ENCODE measurements at regions not wholly inside any gene's neighbourhood (a gene's known extent, or its start where the extent isn't known, plus 50 kb on each side); places are given as distances from the start of the nearest gene placed in this dataset.

GRCh38 chr2:19231625-19232024, 126.8 kb downstream of the OSR1 start:
- no peak overlapping the region for H3K4me3 ChIP-seq
- TF ChIP-seq, protein P1, sequence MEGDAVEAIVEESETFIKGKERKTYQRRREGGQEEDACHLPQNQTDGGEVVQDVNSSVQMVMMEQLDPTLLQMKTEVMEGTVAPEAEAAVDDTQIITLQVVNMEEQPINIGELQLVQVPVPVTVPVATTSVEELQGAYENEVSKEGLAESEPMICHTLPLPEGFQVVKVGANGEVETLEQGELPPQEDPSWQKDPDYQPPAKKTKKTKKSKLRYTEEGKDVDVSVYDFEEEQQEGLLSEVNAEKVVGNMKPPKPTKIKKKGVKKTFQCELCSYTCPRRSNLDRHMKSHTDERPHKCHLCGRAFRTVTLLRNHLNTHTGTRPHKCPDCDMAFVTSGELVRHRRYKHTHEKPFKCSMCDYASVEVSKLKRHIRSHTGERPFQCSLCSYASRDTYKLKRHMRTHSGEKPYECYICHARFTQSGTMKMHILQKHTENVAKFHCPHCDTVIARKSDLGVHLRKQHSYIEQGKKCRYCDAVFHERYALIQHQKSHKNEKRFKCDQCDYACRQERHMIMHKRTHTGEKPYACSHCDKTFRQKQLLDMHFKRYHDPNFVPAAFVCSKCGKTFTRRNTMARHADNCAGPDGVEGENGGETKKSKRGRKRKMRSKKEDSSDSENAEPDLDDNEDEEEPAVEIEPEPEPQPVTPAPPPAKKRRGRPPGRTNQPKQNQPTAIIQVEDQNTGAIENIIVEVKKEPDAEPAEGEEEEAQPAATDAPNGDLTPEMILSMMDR (IDR thresholded peaks at IDR 0.05), result no peak

GRCh38 chr2:19230626-19231025, 127.8 kb downstream of the OSR1 start:
- no peak overlapping the region for H3K4me3 ChIP-seq
- H3K27me3 ChIP-seq, result no peaks in the 10 kb centered on the region
- TF ChIP-seq, protein P1 (IDR thresholded peaks at IDR 0.05), result no peak
- no peak for ATAC-seq
- no peak for DNase-seq
- H3K4me1 ChIP-seq, result no peaks in the 10 kb centered on the region
- intact Hi-C loops (cut with DNase I), result no loop called here
- H3K36me3 ChIP-seq, result no peaks in the 10 kb centered on the region
- H3K27ac ChIP-seq, result no peak overlapping the region
- 44 to 88% methylated on average over 2 of the region's 2 CpGs for WGBS, 2 donors
- no peaks in the 10 kb centered on the region for H3K9me3 ChIP-seq
- no peak for FAIRE-seq

More at GRCh38 chr2:19231625-19232024, 126.8 kb downstream of the OSR1 start:
- Histone ChIP-seq H3K9me3 (no peaks in the 10 kb centered on the region), H3K36me3 (no peaks in the 10 kb centered on the region), H3K27me3 (no peaks in the 10 kb centered on the region), H3K27ac (no peak overlapping the region), H3K4me1 (no peaks in the 10 kb centered on the region)
- FAIRE-seq (no peak), ATAC-seq (no peak), DNase-seq (no peak)
- 93 to 100% methylated on average over 2 of the region's 2 CpGs for WGBS, 2 donors
- intact Hi-C loops (cut with DNase I), result no loop called here

GRCh38 chr2:19228715-19229114, 129.7 kb downstream of the OSR1 start:
- H3K36me3 ChIP-seq, result no peaks in the 10 kb centered on the region
- no peaks in the 10 kb centered on the region for H3K9me3 ChIP-seq
- no peak overlapping the region for H3K4me3 ChIP-seq
- H3K4me1 ChIP-seq, result no peaks in the 10 kb centered on the region
- TF ChIP-seq, protein P1 (IDR thresholded peaks at IDR 0.05), result no peak
- no peak for ATAC-seq
- no peak for DNase-seq
- 93% methylated on average over 3 of the region's 3 CpGs for WGBS, 2 donors
- FAIRE-seq, result no peak
- intact Hi-C loops (cut with DNase I), result no loop called here
- H3K27me3 ChIP-seq, result no peaks in the 10 kb centered on the region
- no peak overlapping the region for H3K27ac ChIP-seq

DNA sequence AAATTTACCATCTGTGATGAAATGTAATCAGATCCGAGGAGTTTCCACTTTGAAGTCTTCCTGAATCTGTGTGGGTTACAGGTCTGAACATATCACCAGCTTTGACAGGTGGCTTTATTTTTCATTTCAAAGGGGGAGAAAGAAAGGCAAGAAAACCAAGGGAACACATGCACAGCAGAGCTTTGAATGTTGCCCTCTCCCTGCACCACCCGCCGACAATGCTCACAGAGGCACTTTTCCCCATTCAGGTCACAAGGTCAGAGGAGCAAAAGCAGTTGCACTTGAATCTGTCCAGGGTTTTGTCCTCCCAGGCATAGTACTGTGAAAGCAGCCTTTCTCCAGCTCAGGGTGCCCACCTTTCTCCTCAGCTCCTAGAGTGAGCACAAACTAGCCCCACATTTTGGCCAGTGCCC, 130.2 kb downstream of the OSR1 start:
- no peak for DNase-seq
- no peak for FAIRE-seq
- TF ChIP-seq, protein P1 (IDR thresholded peaks at IDR 0.05), result no peak
- H3K36me3 ChIP-seq, result no peaks in the 10 kb centered on the region
- no peaks in the 10 kb centered on the region for H3K9me3 ChIP-seq
- no peak for ATAC-seq
- H3K27me3 ChIP-seq, result no peaks in the 10 kb centered on the region
- no peaks in the 10 kb centered on the region for H3K4me1 ChIP-seq
- no peak overlapping the region for H3K4me3 ChIP-seq
- no peak overlapping the region for H3K27ac ChIP-seq
- 75 to 81% methylated on average over 3 of the region's 3 CpGs for WGBS, 2 donors
- intact Hi-C loops (cut with DNase I), result no loop called here

- no peak overlapping the region for H3K4me3 ChIP-seq
- no peaks in the 10 kb centered on the region for H3K4me1 ChIP-seq
- 89 to 92% methylated on average over 4 of the region's 4 CpGs for WGBS, 2 donors
- ATAC-seq, result no peak
- no peaks in the 10 kb centered on the region for H3K36me3 ChIP-seq
- no peak for FAIRE-seq
- H3K27ac ChIP-seq, result no peak overlapping the region
- no peak for DNase-seq
- intact Hi-C loops (cut with DNase I), result no loop called here
- H3K27me3 ChIP-seq, result no peaks in the 10 kb centered on the region
- H3K9me3 ChIP-seq, result no peaks in the 10 kb centered on the region
- TF ChIP-seq, protein P1 (IDR thresholded peaks at IDR 0.05), result no peak
Measured at GRCh38 chr2:19226871-19227270, 131.6 kb downstream of the OSR1 start.

Measured in pancreas (tissue), 10 donors.